HepG2 (cell line): ENCODE measurements at regions not wholly inside any gene's neighbourhood (a gene's known extent, or its start where the extent isn't known, plus 50 kb on each side); places are given as distances from the start of the nearest gene placed in this dataset.
A peak's percentile ranks its signal among the peaks of the same experiment; 100 is the strongest.

Experiments used
- ATAC-seq: fragments of 200-7000 bp; cut with Tn5 transposase; 3 replicates; pipeline ENCODE4 v1.9.1; 2020; ENCODE audit warnings: mild to moderate bottlenecking, moderate library complexity
- BruUV-seq: library from RNA; stranded (reverse); fragments of 400-500 nt; replicated peaks from 2 replicates; lab custom pipeline; 2021; lab: Mats Ljungman, UMichigan
- CTCF ChIA-PET: fragments of 300-600 bp; formaldehyde crosslinking; extraction: SDS; loops from one replicate; lab custom pipeline; 2021; ENCODE audit warnings: low total read pairs, inconsistent platforms, low intra/inter-chr PET ratio; lab: Yijun Ruan, JAX
- POLR2A ChIA-PET: fragments of 350-600 bp; sonication (Branson Sonifier 250); formaldehyde crosslinking; loops from one replicate; lab custom pipeline; 2020; ENCODE audit warnings: antibody characterized with exemption, inconsistent platforms; lab: Yijun Ruan, JAX
- DNase-seq: peaks from one replicate; pipeline ENCODE4 v3.0.0-alpha.2; 2015; ENCODE audit warnings: low spot score
- FAIRE-seq: peaks from 3 replicates; lab custom pipeline; 2011; peaks lifted over from hg19 to GRCh38; lab: Jason Lieb, UNC
- H2AFZ ChIP-seq: one replicate; pipeline ENCODE4 v1.6.1; 2011; ENCODE audit warnings: low read length, inconsistent platforms
- H3K27ac ChIP-seq: fragments of 300-600 bp; 3 replicates; pipeline ENCODE4 v1.8.0; 2011; ENCODE audit warnings: mixed run types, mild to moderate bottlenecking, mixed read lengths, low read length, inconsistent platforms; ENCODE audit not compliant: insufficient read depth; ENCODE audit errors: extremely low read length
- H3K27me3 ChIP-seq, 2 experiments: fragments of 200-600 bp in 1 of 2; 2 replicates in 1 of 2; 3 replicates in 1 of 2; pipeline versions ENCODE4 v1.6.0 to v1.8.0; 2011; ENCODE audit warnings: low read length in 2 of 2, mild to moderate bottlenecking in 2 of 2, moderate library complexity in 2 of 2, inconsistent platforms in 1 of 2; ENCODE audit not compliant: insufficient read depth in 2 of 2, control insufficient read depth in 1 of 2
- H3K36me3 ChIP-seq, 2 experiments: fragments of 200-600 bp in 1 of 2; replicated peaks in 1 of 2; 2 replicates in 1 of 2; 3 replicates in 1 of 2; pipeline versions ENCODE4 v1.5.1 to v1.8.0; 2011; ENCODE audit warnings: low read length in 2 of 2, inconsistent platforms in 1 of 2; ENCODE audit not compliant: insufficient read depth in 2 of 2, control insufficient read depth in 1 of 2
- H3K4me1 ChIP-seq: 2 replicates; pipeline ENCODE4 v1.5.1; 2012; ENCODE audit warnings: low read length, inconsistent platforms; ENCODE audit not compliant: insufficient read depth
- H3K4me2 ChIP-seq: 2 replicates; pipeline ENCODE4 v1.6.0; 2011; ENCODE audit warnings: low read depth, low read length, inconsistent platforms
- H3K4me3 ChIP-seq, 3 experiments: fragments of 200-600 bp in 1 of 3; sonication (generic), shearing (Covaris generic) in 1 of 3; replicated peaks in 1 of 3; 2 replicates each; pipeline ENCODE4 v1.5.1; 2011 to 2016; ENCODE audit warnings: low read length in 3 of 3, inconsistent platforms in 2 of 3, low read depth in 2 of 3, mild to moderate bottlenecking in 2 of 3, control low read depth in 1 of 3, mixed read lengths in 1 of 3; ENCODE audit not compliant: insufficient read depth in 1 of 3
- H3K79me2 ChIP-seq: one replicate; pipeline ENCODE4 v1.6.1; 2011; ENCODE audit warnings: low read length, inconsistent platforms; ENCODE audit not compliant: insufficient read depth
- H3K9ac ChIP-seq: 2 replicates; pipeline ENCODE4 v1.6.0; 2011; ENCODE audit warnings: mild to moderate bottlenecking, low read depth, low read length, inconsistent platforms; ENCODE audit not compliant: insufficient read depth
- H3K9me3 ChIP-seq: 2 replicates; pipeline ENCODE4 v1.5.1; 2012; ENCODE audit warnings: mild to moderate bottlenecking, low read length
- H4K20me1 ChIP-seq: 2 replicates; pipeline ENCODE4 v1.6.0; 2011; ENCODE audit warnings: inconsistent platforms, mild to moderate bottlenecking, low read length, moderate library complexity; ENCODE audit not compliant: insufficient read depth
- ATF7 ChIP-seq, 2 experiments: fragments of 450-650 bp in 1 of 2; sonication (generic) in 1 of 2; formaldehyde crosslinking in 1 of 2; IDR thresholded peaks; 2 replicates each; pipeline versions ENCODE4 v1.4.0 to v1.6.1; 2016 to 2020; ENCODE audit warnings: antibody characterized with exemption in 1 of 2, mild to moderate bottlenecking in 1 of 2, missing genetic modification reagents in 1 of 2
- BATF2 ChIP-seq: sonication (generic); formaldehyde crosslinking; IDR thresholded peaks from 2 replicates; pipeline ENCODE4 v1.8.0; 2022; ENCODE audit warnings: mild to moderate bottlenecking, missing genetic modification reagents, moderate library complexity
- ELF4 ChIP-seq: sonication (generic); formaldehyde crosslinking; IDR thresholded peaks from 2 replicates; pipeline ENCODE4 v1.5.0; 2020; ENCODE audit warnings: missing genetic modification reagents, mild to moderate bottlenecking, moderate library complexity, borderline replicate concordance
- FOXA1 ChIP-seq, 2 experiments: fragments of 450-650 bp in 1 of 2; sonication (generic) in 1 of 2; formaldehyde crosslinking in 1 of 2; IDR thresholded peaks; 2 replicates each; pipeline versions ENCODE4 v1.4.0 to v1.6.1; 2016 to 2020; ENCODE audit warnings: missing genetic modification reagents in 1 of 2
- HES4 ChIP-seq: sonication (generic); formaldehyde crosslinking; IDR thresholded peaks from 2 replicates; pipeline ENCODE4 v1.9.0; 2021; ENCODE audit warnings: mild to moderate bottlenecking, missing genetic modification reagents, borderline replicate concordance
- HNRNPUL1 ChIP-seq: fragments of 200-400 bp; formaldehyde crosslinking; IDR thresholded peaks from 2 replicates; pipeline ENCODE4 v1.6.1; 2017; ENCODE audit warnings: low read depth, mild to moderate bottlenecking, low read length, moderate library complexity
- ISL2 ChIP-seq: sonication (generic); formaldehyde crosslinking; IDR thresholded peaks from 2 replicates; pipeline ENCODE4 v1.5.0; 2020; ENCODE audit warnings: missing genetic modification reagents
- KDM5B ChIP-seq: sonication (generic); formaldehyde crosslinking; IDR thresholded peaks from 2 replicates; pipeline ENCODE4 v1.4.0; 2020; ENCODE audit warnings: missing genetic modification reagents, mild to moderate bottlenecking, borderline replicate concordance
- MIXL1 ChIP-seq: IDR thresholded peaks from 2 replicates; pipeline ENCODE4 v1.6.1; 2016
- MTF1 ChIP-seq: sonication (generic); formaldehyde crosslinking; IDR thresholded peaks from 2 replicates; pipeline ENCODE4 v1.5.0; 2020; ENCODE audit warnings: missing genetic modification reagents
- ONECUT2 ChIP-seq: sonication (generic); formaldehyde crosslinking; IDR thresholded peaks from 2 replicates; pipeline ENCODE4 v1.4.0; 2020; ENCODE audit warnings: missing genetic modification reagents
- PLSCR1 ChIP-seq: sonication (generic); formaldehyde crosslinking; IDR thresholded peaks from 2 replicates; pipeline ENCODE4 v1.5.0; 2020; ENCODE audit warnings: missing genetic modification reagents, mild to moderate bottlenecking, borderline replicate concordance
- SNAI1 ChIP-seq: sonication (generic); formaldehyde crosslinking; IDR thresholded peaks from 2 replicates; pipeline ENCODE4 v1.5.0; 2020; ENCODE audit warnings: mild to moderate bottlenecking, missing genetic modification reagents, borderline replicate concordance
- SP5 ChIP-seq: IDR thresholded peaks from 2 replicates; pipeline ENCODE4 v1.6.1; 2016; ENCODE audit warnings: low read depth, borderline replicate concordance
- STAT6 ChIP-seq: sonication (generic); formaldehyde crosslinking; IDR thresholded peaks from 2 replicates; pipeline ENCODE4 v1.4.0; 2020; ENCODE audit warnings: missing genetic modification reagents, mild to moderate bottlenecking, borderline replicate concordance
- THAP11 ChIP-seq: IDR thresholded peaks from 2 replicates; pipeline ENCODE4 v1.6.1; 2016; ENCODE audit warnings: missing biosample characterization, missing genetic modification reagents
- ZNF10 ChIP-seq: sonication (generic); formaldehyde crosslinking; IDR thresholded peaks from 2 replicates; pipeline ENCODE4 v1.4.0; 2020; ENCODE audit warnings: mild to moderate bottlenecking, low read depth, missing genetic modification reagents, borderline replicate concordance
- ZNF256 ChIP-seq: sonication (generic); formaldehyde crosslinking; conservative IDR thresholded peaks from 2 replicates; pipeline ENCODE4 v1.4.0; 2020; ENCODE audit warnings: missing genetic modification reagents
- ZNF333 ChIP-seq: sonication (generic); formaldehyde crosslinking; IDR thresholded peaks from 2 replicates; pipeline ENCODE4 v1.4.0; 2020; ENCODE audit warnings: mild to moderate bottlenecking, missing genetic modification reagents, borderline replicate concordance
- ZNF570 ChIP-seq: sonication (generic); formaldehyde crosslinking; IDR thresholded peaks from 2 replicates; pipeline ENCODE4 v1.4.0; 2020; ENCODE audit warnings: mild to moderate bottlenecking, missing genetic modification reagents, borderline replicate concordance
- WGBS: methylation state at CpG from one replicate; pipeline ENCODE4 v1.1.6; 2017; ENCODE audit warnings: low lambda C conversion rate; 5-methylcytosine and 5-hydroxymethylcytosine counted together
- in situ Hi-C: cut with HindIII; loops from 2 replicates; pipeline ENCODE4 v1.10.0; 2017; ENCODE audit warnings: low pct_unique_long_range_greater_than_20kb; ENCODE audit not compliant: extremely low pct_ligation_motif_present
- intact Hi-C: fragments of 100-400 bp; cut with micrococcal nuclease; formaldehyde crosslinking; loops from one replicate; pipeline ENCODE4 v1.10.0; 2022; ENCODE audit not compliant: unreplicated experiment

- Histone ChIP-seq H3K4me3 (no peak overlapping the region), H3K79me2 (no peaks in the 10 kb centered on the region), H3K27ac (no peak overlapping the region), H3K4me1 (no peaks in the 10 kb centered on the region), H3K27me3 (no peaks in the 10 kb centered on the region; a peak in 1 of 5 replicates), H3K9ac (no peak overlapping the region), H3K36me3 (no peaks in the 10 kb centered on the region), H4K20me1 (no peaks in the 10 kb centered on the region), H3K9me3 (no peaks in the 10 kb centered on the region), H2AFZ (no peak overlapping the region)
- intact Hi-C loops, result no loop called here
- FAIRE-seq, result no peak
- in situ Hi-C loops, result no loop called here
- no peak for DNase-seq
- ChIA-PET POLR2A (no interaction called here), CTCF (no interaction called here)
- peak; percentile 87 for ATAC-seq
- BruUV-seq, result no TSS peak
- no peak for TF ChIP-seq KDM5B (CRISPR knock-in tag)
- TF ChIP-seq MIXL1 (CRISPR knock-in tag), result no peak
- TF ChIP-seq HES4 (CRISPR knock-in tag), result no peak
- TF ChIP-seq ISL2, result no peak
- no peak for TF ChIP-seq PLSCR1 (CRISPR knock-in tag)
- no peak for TF ChIP-seq FOXA1 (IDR thresholded peaks at IDR 0.05)
- no peak for TF ChIP-seq FOXA1 (CRISPR knock-in tag; IDR thresholded peaks at IDR 0.05)
- TF ChIP-seq ONECUT2, result no peak
- no peak for TF ChIP-seq ZNF256 (CRISPR knock-in tag)
- no peak for TF ChIP-seq MTF1 (CRISPR knock-in tag)
- no peak for TF ChIP-seq ELF4 (CRISPR knock-in tag)
- TF ChIP-seq SP5 (CRISPR knock-in tag), result no peak
- TF ChIP-seq HNRNPUL1, result no peak
- TF ChIP-seq ZNF333 (CRISPR knock-in tag), result no peak
- TF ChIP-seq ZNF570 (CRISPR knock-in tag), result no peak
- no peak for TF ChIP-seq ZNF10 (CRISPR knock-in tag)
- TF ChIP-seq BATF2 (CRISPR knock-in tag), result no peak
- no peak for TF ChIP-seq THAP11 (CRISPR knock-in tag)
- TF ChIP-seq STAT6 (CRISPR knock-in tag), result no peak
- TF ChIP-seq ATF7 (IDR thresholded peaks at IDR 0.05), result no peak
- TF ChIP-seq ATF7 (CRISPR knock-in tag; IDR thresholded peaks at IDR 0.05), result no peak
- TF ChIP-seq SNAI1 (CRISPR knock-in tag), result no peak
- TF ChIP-seq, all 625 proteins: peak for 0
- no peak overlapping the region for H3K4me2 ChIP-seq
- WGBS, result 38% methylated on average over 19 of the region's 21 CpGs
Observed at GRCh38 chr13:106376401-106377112, 158.9 kb downstream of the EFNB2 start.
